HG03354 (cell line): ENCODE measurements at regions not wholly inside any gene's neighbourhood (a gene's known extent, or its start where the extent isn't known, plus 50 kb on each side); places are given as distances from the start of the nearest gene placed in this dataset.

ENCODE experiments used
- ATAC-seq: cut with Tn5 transposase; IDR thresholded peaks from one replicate; pipeline ENCODE4 v1.9.1; 2021; ENCODE audit warnings: mild to moderate bottlenecking; ENCODE audit not compliant: unreplicated experiment, poor library complexity, severe bottlenecking

DNA sequence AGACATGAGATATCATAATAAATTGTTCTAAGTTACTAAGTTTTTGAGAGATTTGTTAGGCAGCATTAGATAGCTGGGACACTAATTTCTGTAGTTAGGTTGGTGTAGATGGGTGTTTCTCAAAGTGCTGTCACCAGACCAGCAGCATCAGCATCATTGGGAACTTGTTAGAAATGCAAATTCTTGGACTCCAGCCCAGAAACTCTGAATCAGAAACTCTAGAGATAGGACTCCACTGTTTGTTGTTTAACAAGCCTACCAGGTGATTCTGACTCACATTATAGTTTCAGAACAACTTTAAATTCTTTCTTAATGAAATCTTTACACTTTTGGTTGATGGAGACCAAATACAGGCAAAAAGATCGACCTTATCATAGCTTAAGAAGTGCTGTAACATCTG, 173.7 kb downstream of the PABPC4L start:
- no peak for ATAC-seq

DNA sequence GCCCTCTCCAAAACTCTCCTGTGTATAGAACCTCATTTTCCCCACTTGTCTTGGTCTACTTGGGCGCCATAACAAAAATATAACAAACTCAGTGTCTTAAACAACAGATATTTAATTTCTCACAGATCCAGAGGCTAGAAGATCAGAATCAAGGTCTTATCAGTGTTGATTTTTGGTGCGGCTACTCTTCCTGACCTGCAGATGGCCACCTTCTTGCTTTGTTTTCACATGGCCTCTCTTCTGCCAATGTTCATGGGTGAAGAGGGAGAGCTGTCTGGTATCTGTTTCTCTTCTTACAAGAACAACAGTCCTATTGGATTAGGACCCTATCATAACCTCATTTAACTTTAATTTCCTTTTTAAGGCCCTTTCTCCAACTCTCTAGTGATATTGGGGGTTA, 177.3 kb downstream of the PABPC4L start:
- no peak for ATAC-seq

DNA sequence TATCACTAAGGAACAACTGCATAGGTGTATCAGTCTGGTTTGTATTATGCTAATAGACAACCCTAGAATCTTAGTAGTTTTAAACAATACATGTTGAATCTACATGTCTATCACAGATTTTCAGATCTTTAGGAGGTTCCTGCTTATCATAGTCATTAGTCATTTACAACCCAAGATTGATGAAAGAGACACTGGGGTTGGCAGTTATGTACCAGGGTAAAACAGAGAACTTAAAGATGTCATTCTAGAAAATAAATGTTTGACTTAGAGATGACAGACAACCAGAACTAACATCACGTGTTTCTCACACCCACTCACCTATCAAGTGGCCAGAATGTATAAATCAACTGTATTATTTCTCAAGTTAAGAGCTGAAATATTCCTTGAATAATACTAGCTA, 181.9 kb downstream of the PABPC4L start:
- no peak for ATAC-seq

DNA sequence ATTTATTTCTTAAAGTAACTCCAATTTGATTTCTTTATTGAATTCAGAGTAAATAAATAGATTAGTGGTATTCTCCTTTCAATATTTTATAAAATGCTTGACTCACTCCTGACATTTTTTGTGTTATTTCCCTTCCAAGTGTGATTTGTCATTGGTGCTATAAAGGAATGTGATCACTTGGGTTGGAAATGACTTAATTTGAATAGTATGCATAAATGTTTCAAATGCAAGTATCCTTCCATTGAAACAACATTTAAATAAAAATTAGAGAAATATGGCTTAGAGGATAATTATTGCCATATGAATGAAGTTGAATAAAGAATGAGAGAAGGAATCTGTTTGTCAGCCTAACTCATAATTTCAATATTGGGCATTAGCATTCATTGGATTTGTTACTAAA, 182.7 kb downstream of the PABPC4L start:
- no peak for ATAC-seq

DNA sequence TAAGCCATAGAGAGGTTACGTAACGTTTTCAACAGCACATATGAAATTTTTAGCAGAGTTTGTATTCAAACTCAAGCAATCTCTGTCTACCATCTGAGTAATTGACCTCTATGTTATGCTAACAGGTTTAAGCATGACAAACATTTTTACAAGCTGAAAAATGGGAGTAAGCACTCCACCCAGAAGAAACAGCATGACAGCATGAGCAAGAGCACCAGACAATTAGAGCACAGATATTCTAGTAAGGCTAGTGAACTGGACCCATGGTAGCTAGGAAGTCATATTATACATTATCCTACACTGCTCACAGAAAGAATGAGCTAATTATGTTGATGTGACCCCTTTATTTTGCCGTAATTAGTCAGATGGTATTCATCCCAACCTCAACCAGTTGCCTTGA, 200.5 kb downstream of the PABPC4L start:
- no peak for ATAC-seq

GRCh38 chr4:133997436-133997835, 204.2 kb downstream of the PABPC4L start:
- no peak for ATAC-seq

DNA sequence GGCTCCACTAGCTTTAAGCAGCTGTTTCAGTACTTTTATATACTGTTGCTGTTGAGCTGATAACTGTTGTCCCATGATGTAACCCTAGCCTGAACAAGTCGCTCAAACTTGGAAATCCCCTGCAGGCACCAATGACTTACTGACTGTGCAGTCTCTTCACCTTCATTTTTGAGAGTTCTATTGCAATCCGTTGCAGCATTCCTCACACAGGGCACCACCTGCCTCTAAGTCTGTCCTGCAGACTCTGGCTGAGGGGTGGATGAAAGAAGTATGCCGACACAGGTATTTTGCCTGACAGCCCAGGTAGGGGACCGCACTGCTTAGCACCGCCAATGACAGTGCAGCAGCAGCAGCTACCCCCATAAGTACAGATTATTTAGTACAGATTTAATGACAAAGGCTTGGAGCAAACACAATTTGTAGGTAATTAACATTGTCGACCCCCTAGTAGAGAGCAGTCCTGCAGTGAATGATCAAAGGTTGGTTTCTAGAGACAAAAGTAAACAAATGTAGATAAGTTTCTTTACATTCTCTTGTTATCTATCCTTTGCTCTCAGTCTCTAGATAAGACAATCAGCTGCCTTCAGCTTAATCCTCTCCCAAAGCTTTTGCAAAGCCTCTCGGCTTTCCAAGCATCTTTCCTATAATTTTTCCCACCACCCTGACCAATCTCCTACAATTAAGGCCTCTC, 205.0 kb downstream of the PABPC4L start:
- ATAC-seq, result no peak

- ATAC-seq, result no peak
Measured at GRCh38 chr4:133995243-133995960, 206.2 kb downstream of the PABPC4L start.

DNA sequence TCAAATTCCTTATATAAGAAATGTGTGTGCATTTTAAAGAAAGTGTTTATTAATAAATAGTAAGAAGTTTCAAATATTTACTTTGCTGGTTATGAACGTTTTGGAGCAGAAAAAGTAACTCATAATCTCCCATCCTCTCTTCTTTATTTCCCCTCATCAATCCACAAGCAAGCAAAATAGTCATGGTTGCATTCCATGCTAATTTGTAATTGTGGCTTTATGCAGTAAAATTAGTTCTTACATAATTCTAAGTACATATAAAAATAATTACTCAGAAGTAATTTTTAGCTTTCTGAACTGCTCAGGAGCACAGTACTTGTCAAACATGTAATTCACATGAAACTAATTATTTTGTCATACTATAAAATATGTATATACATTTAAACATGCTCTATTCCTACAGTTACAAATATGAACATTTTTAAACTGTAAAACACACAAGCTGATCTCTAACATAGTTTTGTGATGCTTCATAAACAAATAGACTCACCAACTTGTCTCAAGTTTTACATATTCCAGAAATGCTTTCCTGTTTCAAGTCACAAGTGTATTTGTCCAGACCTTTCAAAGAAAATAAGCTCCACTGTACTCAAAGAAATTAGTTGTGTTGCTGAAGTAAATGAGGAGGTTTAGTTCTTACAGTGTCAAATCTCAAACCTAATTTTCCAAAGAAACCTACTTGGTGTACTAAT, 218.9 kb downstream of the PABPC4L start:
- ATAC-seq, result no peak

- no peak for ATAC-seq
Measured at GRCh38 chr4:133981327-133981726, 220.3 kb downstream of the PABPC4L start.

GRCh38 chr4:133972586-133972985, 229.0 kb downstream of the PABPC4L start:
- ATAC-seq, result no peak

- ATAC-seq, result no peak
Measured at GRCh38 chr4:133969202-133969848, 232.3 kb downstream of the PABPC4L start.

GRCh38 chr4:133968174-133968573, 233.4 kb downstream of the PABPC4L start:
- no peak for ATAC-seq

DNA sequence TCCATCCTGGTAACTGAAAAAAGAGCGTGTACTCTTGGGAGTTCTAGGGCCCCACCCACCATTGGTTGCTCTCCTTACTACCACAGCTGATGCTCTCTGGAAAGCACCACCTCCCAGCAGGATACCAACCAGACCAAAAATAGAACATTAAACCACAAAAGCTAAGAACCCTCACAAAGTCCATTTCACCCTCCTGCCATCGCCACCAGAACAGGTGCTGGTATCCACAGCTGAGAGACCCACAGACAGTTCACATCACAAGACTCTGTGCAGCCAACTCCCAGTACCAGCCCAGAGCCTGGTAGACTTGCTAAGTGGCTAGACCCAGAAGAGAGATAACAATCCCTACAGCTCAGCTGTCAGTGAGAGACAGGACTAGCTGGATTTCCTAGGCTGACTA, 240.6 kb downstream of the PABPC4L start:
- no peak for ATAC-seq

- no peak for ATAC-seq
Measured at GRCh38 chr4:133943081-133943480, 258.5 kb downstream of the PABPC4L start.

DNA sequence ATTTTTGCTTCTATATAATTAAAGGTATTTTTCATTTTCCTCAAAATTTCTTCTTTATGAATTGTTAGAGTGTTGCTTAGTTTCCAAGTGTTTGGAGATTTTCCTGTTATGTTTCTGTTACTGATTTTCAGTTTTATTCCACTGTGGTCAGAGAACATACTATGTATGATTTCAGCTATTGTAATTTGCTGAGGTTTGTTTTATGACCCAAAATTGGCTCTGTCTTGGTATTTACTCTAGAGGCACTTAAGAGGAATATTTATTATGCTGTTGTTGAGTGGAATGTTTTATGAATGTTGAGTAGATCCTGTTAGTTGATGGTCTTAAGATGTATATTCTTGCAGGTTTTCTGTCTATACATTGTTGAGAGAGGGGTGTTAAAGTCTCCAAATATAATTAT, 263.5 kb downstream of the PABPC4L start:
- ATAC-seq, result no peak

DNA sequence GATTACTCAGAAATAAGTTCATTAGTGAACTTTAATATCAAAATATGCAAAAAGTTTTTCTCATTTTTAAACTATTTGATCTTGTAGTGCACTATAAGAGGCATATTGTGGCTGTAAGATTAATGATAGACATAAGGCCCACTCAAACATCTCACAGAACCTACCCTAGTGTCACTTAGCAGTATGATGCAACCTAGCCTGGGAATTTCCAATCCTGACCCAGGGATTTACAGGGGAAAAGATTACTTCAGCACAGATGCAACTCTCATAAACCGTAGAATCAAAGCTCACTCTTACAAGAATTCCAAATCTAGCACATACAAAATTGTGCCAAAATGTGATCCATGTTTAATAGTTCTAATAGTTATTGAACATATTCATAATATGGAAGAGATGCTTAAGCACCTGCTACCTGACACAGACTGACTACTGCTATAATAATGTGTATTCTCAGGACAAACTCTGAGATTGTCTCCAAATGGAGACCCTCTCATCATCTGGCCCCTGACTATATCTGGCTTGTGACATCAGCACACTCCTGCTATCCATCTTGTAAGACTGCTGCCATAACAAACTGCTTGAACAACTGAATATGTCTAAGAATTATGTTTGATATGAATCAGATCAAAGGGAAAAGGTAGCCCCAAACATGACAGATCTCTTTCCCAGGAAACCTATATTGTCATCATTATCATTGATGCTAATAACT, 271.9 kb downstream of the PABPC4L start:
- ATAC-seq, result no peak

GRCh38 chr4:133921280-133922195, 280.1 kb downstream of the PABPC4L start:
- ATAC-seq, result no peak

DNA sequence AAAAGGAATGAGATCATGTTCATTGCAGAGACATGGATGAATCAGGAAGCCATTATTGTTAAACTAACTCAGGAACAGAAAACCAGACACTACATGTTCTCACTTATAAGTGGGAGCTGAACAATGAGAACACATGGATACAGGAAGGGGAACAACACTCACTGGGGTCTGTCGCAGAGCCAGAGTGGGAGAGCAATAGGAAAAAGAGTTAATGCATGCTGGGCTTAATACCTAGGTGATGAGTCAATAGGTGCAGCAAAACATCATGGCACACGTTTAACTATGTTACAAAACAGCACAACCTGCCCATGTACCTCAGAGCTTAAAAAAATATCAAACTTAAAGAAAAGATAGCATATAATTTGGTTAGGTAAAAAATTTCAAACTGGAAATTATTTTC, 281.4 kb downstream of the PABPC4L start:
- ATAC-seq, result no peak
